Upper lobe of right lung (tissue), 1 donor: ENCODE measurements at regions not wholly inside any gene's neighbourhood (a gene's known extent, or its start where the extent isn't known, plus 50 kb on each side); places are given as distances from the start of the nearest gene placed in this dataset.

Experiments used
- ATAC-seq: fragments of 200-7000 bp; cut with Tn5 transposase; one replicate; pipeline ENCODE4 v1.9.1; 2020; ENCODE audit warnings: mild to moderate bottlenecking, moderate library complexity
- DNase-seq: peaks from one replicate; pipeline ENCODE4 v3.0.0-alpha.2; 2020
- H3K27ac ChIP-seq: fragments of 200-600 bp; one replicate; pipeline ENCODE4 v1.8.0; 2022
- H3K27me3 ChIP-seq: fragments of 200-600 bp; one replicate; pipeline ENCODE4 v1.8.0; 2022; ENCODE audit warnings: mild to moderate bottlenecking
- H3K36me3 ChIP-seq: fragments of 200-600 bp; one replicate; pipeline ENCODE4 v1.8.0; 2022
- H3K4me1 ChIP-seq: fragments of 200-600 bp; one replicate; pipeline ENCODE4 v1.8.0; 2022
- H3K4me3 ChIP-seq: fragments of 200-600 bp; one replicate; pipeline ENCODE4 v1.8.0; 2022; ENCODE audit warnings: mild to moderate bottlenecking
- H3K9me3 ChIP-seq: fragments of 200-600 bp; one replicate; pipeline ENCODE4 v1.8.0; 2022
- CTCF ChIP-seq: fragments of 200-600 bp; IDR thresholded peaks from one replicate; pipeline ENCODE4 v1.8.0; 2022; ENCODE audit warnings: antibody characterized with exemption
- intact Hi-C: fragments of 100-400 bp; cut with DNase I; formaldehyde crosslinking; loops from one replicate; pipeline ENCODE4 v1.11.0; 2022
- donor health status: DM: no; HTN: yes; CAD: no; lungs with severe emphysema.

DNA sequence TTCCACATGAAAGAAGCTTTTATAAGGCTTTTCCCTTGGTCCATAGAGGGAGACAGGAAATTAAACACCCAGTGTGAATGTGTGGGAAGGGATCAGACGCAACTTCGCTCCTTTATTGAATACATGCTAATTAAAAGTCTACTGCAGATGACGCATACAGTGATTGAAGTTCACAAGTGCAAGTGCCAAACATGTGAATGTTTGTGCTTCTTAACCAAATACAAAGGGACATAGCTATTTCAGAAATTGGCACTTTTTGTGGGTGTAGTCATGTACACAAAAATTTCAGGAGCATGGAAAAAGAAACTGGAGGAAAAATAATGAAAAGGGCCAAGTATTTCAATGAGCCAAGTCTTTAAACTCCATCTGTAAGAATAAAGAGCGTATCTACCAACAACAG lies 283.7 kb downstream of the SKAP2 start:
- Histone ChIP-seq H3K27ac (no peak overlapping the region), H3K9me3 (no peaks in the 10 kb centered on the region), H3K36me3 (no peaks in the 10 kb centered on the region), H3K4me3 (no peak overlapping the region), H3K4me1 (no peaks in the 10 kb centered on the region), H3K27me3 (no peaks in the 10 kb centered on the region)
- DNase-seq (no peak), ATAC-seq (no peak)
- intact Hi-C loops, result no loop called here
- no peak for TF ChIP-seq CTCF

DNA sequence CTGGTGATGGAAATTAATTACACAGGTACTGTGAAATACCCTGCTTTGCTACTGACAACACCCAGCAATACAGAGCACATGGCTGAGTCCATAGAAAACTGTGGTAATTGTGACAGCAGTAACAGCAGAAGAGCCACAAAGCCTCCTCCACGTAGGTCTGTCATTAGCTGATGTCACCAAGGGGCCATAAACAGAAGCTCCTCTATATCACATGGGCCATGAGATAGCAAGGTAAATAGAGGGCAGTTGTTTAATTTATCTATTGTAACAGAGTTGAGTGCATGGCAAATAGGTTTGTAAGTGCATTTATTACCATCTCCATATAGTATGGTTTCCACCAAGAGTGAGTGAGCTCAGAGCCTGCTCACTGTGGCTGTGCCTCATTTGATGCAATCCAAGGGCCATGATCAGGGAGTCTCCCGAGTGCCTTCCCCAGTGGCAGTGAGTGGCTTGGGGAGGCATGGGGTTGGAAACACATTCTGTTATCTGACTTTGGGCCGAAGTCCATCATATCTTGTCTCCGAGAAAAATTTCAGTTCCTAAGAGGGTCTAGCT lies 281.2 kb downstream of the SKAP2 start:
- ATAC-seq (no peak), DNase-seq (no peak)
- intact Hi-C loops, result no loop called here
- no peaks in the 10 kb centered on the region for H3K27me3 ChIP-seq
- no peak overlapping the region for H3K4me3 ChIP-seq
- no peak for TF ChIP-seq CTCF
- no peak overlapping the region for H3K27ac ChIP-seq
- H3K9me3 ChIP-seq, result no peaks in the 10 kb centered on the region
- no peaks in the 10 kb centered on the region for H3K36me3 ChIP-seq
- no peaks in the 10 kb centered on the region for H3K4me1 ChIP-seq

DNA sequence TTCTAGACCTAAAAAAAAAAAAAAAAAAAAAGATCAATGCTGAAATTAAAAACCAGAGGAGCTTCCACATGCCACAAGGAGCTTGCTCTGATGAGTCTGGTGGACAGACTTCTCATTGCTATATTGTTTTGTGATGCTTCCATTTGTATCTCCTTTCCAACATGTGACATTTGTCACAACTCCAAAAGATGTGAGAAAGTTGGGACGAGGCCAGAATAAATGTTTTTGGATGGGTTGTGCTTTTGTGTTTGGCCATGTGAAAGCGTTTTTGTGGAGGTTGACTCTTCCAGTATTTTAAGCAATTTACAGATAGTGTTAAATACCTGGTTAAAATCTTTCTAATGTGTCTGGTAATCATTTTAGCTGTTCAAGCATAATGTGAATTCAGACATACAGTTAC lies 280.1 kb downstream of the SKAP2 start:
- ATAC-seq (no peak), DNase-seq (no peak)
- TF ChIP-seq CTCF, result no peak
- Histone ChIP-seq H3K9me3 (no peaks in the 10 kb centered on the region), H3K4me3 (no peak overlapping the region), H3K27me3 (no peaks in the 10 kb centered on the region), H3K27ac (no peak overlapping the region), H3K36me3 (no peaks in the 10 kb centered on the region), H3K4me1 (no peaks in the 10 kb centered on the region)
- intact Hi-C loops, result no loop called here

DNA sequence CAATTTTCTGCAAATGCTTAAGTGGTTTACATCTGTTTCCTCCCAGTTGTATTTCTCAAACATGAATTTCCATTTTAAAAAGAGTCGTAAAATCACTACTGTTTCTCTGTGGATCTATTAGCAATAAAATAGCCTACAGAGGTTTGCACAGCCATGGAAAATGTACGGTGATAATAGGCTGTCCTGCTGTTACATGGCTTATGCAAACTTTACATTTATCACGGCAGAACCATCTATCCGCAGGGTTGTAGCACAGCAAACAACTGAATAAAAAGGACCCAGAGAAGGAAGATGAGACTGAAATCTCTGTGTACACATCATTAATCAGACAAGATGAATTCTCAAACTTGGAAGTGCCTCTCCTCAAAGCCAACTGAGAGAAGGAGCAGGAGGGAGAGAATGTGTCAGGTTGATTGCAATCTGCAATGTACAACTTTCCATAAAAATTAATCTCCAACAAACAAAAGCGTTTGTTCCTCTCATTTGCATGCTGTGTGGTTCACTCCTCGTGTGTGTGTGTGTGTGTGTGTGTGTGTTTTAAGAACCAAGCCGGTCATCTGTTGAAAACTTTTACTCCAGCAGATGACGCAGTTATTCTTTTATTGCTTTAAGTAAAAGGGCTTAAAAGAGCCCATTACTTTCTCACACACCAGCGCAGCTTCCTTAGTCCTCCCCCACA lies 279.3 kb downstream of the SKAP2 start:
- TF ChIP-seq CTCF, result no peak
- Histone ChIP-seq H3K4me1 (no peaks in the 10 kb centered on the region), H3K27ac (no peak overlapping the region), H3K27me3 (no peaks in the 10 kb centered on the region), H3K4me3 (no peak overlapping the region), H3K9me3 (no peaks in the 10 kb centered on the region), H3K36me3 (no peaks in the 10 kb centered on the region)
- ATAC-seq, result no peak
- intact Hi-C loops, result no loop called here
- no peak for DNase-seq

DNA sequence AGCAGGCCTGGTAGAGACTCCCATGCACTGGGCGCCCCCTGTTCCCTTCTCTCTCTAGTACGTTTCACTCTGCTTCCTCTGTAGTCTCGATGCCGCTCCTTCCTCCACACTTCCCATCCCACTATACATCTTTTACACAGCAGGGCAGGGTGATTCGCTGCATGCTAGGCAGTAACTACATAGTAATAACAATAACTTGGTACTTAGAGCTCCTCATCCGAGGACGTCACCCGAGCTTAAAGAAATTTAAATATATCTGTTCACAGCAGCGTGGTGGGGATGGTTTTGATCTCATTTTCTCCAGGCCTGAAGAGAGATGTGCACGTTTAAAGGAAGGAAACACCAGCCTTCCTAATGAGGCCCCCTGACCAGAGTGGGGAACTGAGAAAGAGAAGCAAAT lies 276.9 kb downstream of the SKAP2 start:
- Histone ChIP-seq H3K4me3 (no peak overlapping the region), H3K27me3 (no peaks in the 10 kb centered on the region), H3K27ac (no peak overlapping the region), H3K36me3 (no peaks in the 10 kb centered on the region), H3K4me1 (no peaks in the 10 kb centered on the region), H3K9me3 (no peaks in the 10 kb centered on the region)
- intact Hi-C loops, result no loop called here
- no peak for TF ChIP-seq CTCF
- ATAC-seq (no peak), DNase-seq (no peak)

DNA sequence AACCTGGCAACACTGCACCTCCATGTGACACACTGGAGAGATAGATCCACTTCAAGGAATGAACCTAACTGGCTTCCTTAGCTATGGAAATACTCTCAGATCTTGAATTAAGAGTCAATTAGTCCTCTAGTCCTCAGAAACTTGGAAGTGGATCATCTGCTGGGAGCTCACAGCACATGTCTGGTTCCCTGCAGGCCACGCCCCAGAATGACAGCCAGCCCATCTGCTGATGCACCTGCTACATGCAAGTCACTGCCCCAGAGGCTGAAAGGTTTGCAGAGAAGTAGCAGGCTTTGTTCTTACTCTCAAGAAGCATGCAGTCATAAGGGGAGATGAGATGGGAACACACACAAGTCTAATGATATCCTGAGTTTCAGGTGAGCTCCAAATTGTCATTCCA lies 275.9 kb downstream of the SKAP2 start:
- Histone ChIP-seq H3K27ac (no peak overlapping the region), H3K27me3 (no peaks in the 10 kb centered on the region), H3K36me3 (no peaks in the 10 kb centered on the region), H3K4me1 (peaks cover 4% of the 10 kb centered on the region), H3K9me3 (no peaks in the 10 kb centered on the region), H3K4me3 (no peak overlapping the region)
- intact Hi-C loops, result no loop called here
- DNase-seq, result no peak
- TF ChIP-seq CTCF, result no peak
- ATAC-seq, result no peak
